ENCODE measurements at regions not wholly inside any gene's neighbourhood (a gene's known extent, or its start where the extent isn't known, plus 50 kb on each side); places are given as distances from the start of the nearest gene placed in this dataset.

GRCh38 chr3:41102053-41102556 is 97.2 kb upstream of the CTNNB1 start:
- Histone ChIP-seq H3K4me3 (IDR thresholded peaks at IDR 0.05; ENCODE audit: insufficient read depth, low read depth, low read length) (no peak overlapping the region), H2AFZ (ENCODE audit: low read depth) (no peak overlapping the region), H3K9ac (no peak overlapping the region), H3K4me2 (no peak overlapping the region), H3K79me2 (ENCODE audit: insufficient read depth, low read depth) (no peaks in the 10 kb centered on the region), H3K4me1 (ENCODE audit: low read depth, poor library complexity, severe bottlenecking) (no peaks in the 10 kb centered on the region), H3K36me3 (ENCODE audit: insufficient read depth) (no peaks in the 10 kb centered on the region), H3K27ac (no peak overlapping the region), H3K27me3 (ENCODE audit: insufficient read depth, low read depth) (no peaks in the 10 kb centered on the region), H4K20me1 (ENCODE audit: insufficient read depth) (no peaks in the 10 kb centered on the region)
- TF ChIP-seq, protein P1, sequence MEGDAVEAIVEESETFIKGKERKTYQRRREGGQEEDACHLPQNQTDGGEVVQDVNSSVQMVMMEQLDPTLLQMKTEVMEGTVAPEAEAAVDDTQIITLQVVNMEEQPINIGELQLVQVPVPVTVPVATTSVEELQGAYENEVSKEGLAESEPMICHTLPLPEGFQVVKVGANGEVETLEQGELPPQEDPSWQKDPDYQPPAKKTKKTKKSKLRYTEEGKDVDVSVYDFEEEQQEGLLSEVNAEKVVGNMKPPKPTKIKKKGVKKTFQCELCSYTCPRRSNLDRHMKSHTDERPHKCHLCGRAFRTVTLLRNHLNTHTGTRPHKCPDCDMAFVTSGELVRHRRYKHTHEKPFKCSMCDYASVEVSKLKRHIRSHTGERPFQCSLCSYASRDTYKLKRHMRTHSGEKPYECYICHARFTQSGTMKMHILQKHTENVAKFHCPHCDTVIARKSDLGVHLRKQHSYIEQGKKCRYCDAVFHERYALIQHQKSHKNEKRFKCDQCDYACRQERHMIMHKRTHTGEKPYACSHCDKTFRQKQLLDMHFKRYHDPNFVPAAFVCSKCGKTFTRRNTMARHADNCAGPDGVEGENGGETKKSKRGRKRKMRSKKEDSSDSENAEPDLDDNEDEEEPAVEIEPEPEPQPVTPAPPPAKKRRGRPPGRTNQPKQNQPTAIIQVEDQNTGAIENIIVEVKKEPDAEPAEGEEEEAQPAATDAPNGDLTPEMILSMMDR (conservative IDR thresholded peaks at IDR 0.05; ENCODE audit: low read depth, low read length) = no peak

GRCh38 chr3:41102750-41103149 is 96.6 kb upstream of the CTNNB1 start:
- no peaks in the 10 kb centered on the region for H3K79me2 ChIP-seq (ENCODE audit: insufficient read depth, low read depth)
- H3K36me3 ChIP-seq (ENCODE audit: insufficient read depth) = no peaks in the 10 kb centered on the region
- H3K9ac ChIP-seq = no peak overlapping the region
- H4K20me1 ChIP-seq (ENCODE audit: insufficient read depth) = no peaks in the 10 kb centered on the region
- H3K4me1 ChIP-seq (ENCODE audit: low read depth, poor library complexity, severe bottlenecking) = no peaks in the 10 kb centered on the region
- H2AFZ ChIP-seq (ENCODE audit: low read depth) = no peak overlapping the region
- no peak overlapping the region for H3K4me2 ChIP-seq
- H3K27ac ChIP-seq = no peak overlapping the region
- H3K4me3 ChIP-seq (IDR thresholded peaks at IDR 0.05; ENCODE audit: insufficient read depth, low read depth, low read length) = no peak overlapping the region
- TF ChIP-seq, protein P1 (conservative IDR thresholded peaks at IDR 0.05; ENCODE audit: low read depth, low read length) = no peak
- H3K27me3 ChIP-seq (ENCODE audit: insufficient read depth, low read depth) = no peaks in the 10 kb centered on the region

GRCh38 chr3:41103200-41103599 is 96.1 kb upstream of the CTNNB1 start:
- Histone ChIP-seq H3K4me3 (IDR thresholded peaks at IDR 0.05; ENCODE audit: insufficient read depth, low read depth, low read length) (no peak overlapping the region), H3K4me2 (no peak overlapping the region), H2AFZ (ENCODE audit: low read depth) (no peak overlapping the region), H3K4me1 (ENCODE audit: low read depth, poor library complexity, severe bottlenecking) (no peaks in the 10 kb centered on the region), H4K20me1 (ENCODE audit: insufficient read depth) (no peaks in the 10 kb centered on the region), H3K27me3 (ENCODE audit: insufficient read depth, low read depth) (no peaks in the 10 kb centered on the region), H3K79me2 (ENCODE audit: insufficient read depth, low read depth) (no peaks in the 10 kb centered on the region), H3K36me3 (ENCODE audit: insufficient read depth) (no peaks in the 10 kb centered on the region), H3K27ac (no peak overlapping the region), H3K9ac (no peak overlapping the region)
- TF ChIP-seq, protein P1 (conservative IDR thresholded peaks at IDR 0.05; ENCODE audit: low read depth, low read length) = no peak

GRCh38 chr3:41104147-41104546 is 95.2 kb upstream of the CTNNB1 start:
- H3K4me1 ChIP-seq (ENCODE audit: low read depth, poor library complexity, severe bottlenecking) = no peaks in the 10 kb centered on the region
- H3K4me3 ChIP-seq (IDR thresholded peaks at IDR 0.05; ENCODE audit: insufficient read depth, low read depth, low read length) = no peak overlapping the region
- no peaks in the 10 kb centered on the region for H3K27me3 ChIP-seq (ENCODE audit: insufficient read depth, low read depth)
- no peak overlapping the region for H3K9ac ChIP-seq
- H3K36me3 ChIP-seq (ENCODE audit: insufficient read depth) = no peaks in the 10 kb centered on the region
- no peaks in the 10 kb centered on the region for H3K79me2 ChIP-seq (ENCODE audit: insufficient read depth, low read depth)
- H3K27ac ChIP-seq = no peak overlapping the region
- TF ChIP-seq, protein P1 (conservative IDR thresholded peaks at IDR 0.05; ENCODE audit: low read depth, low read length) = no peak
- H2AFZ ChIP-seq (ENCODE audit: low read depth) = no peak overlapping the region
- no peaks in the 10 kb centered on the region for H4K20me1 ChIP-seq (ENCODE audit: insufficient read depth)
- no peak overlapping the region for H3K4me2 ChIP-seq

All from KMS-11 (cell line).